Omental fat pad (tissue), 3 donors: ENCODE measurements at regions not wholly inside any gene's neighbourhood (a gene's known extent, or its start where the extent isn't known, plus 50 kb on each side); places are given as distances from the start of the nearest gene placed in this dataset.

Source experiments
- ATAC-seq: fragments of 150-250 bp; one replicate; pipeline ENCODE4 v1.9.1; 2016; ENCODE audit warnings: mild to moderate bottlenecking, moderate library complexity; ENCODE audit not compliant: low FRiP score
- DNase-seq: peaks from one replicate; pipeline ENCODE4 v3.0.0-alpha.2; 2019; ENCODE audit warnings: low spot score
- CTCF ChIP-seq, 3 donors: fragments of 450-650 bp; IDR thresholded peaks; one replicate each; pipeline ENCODE4 v1.5.1; 2016 to 2017; ENCODE audit warnings: antibody characterized with exemption in 3 of 3, mild to moderate bottlenecking in 3 of 3, moderate library complexity in 2 of 3

- no peak for DNase-seq
- no peak for TF ChIP-seq CTCF (IDR thresholded peaks at IDR 0.05)
- ATAC-seq = no peak
Measured at GRCh38 chr1:149846593-149847466, 52.5 kb upstream of the BOLA1 start.

GRCh38 chr1:149848340-149849110 is 50.8 kb upstream of the BOLA1 start:
- no peak for ATAC-seq

GRCh38 chr1:149849111-149849946 is 50.0 kb upstream of the BOLA1 start:
- ATAC-seq (no peak), DNase-seq (peak; percentile 7)
- TF ChIP-seq CTCF (IDR thresholded peaks at IDR 0.05) = no peak

More at GRCh38 chr1:149848340-149849110, 50.8 kb upstream of the BOLA1 start:
- TF ChIP-seq CTCF (IDR thresholded peaks at IDR 0.05) = no peak
- DNase-seq = no peak
